Fibroblast of lung (primary cell): ENCODE measurements at regions not wholly inside any gene's neighbourhood (a gene's known extent, or its start where the extent isn't known, plus 50 kb on each side); places are given as distances from the start of the nearest gene placed in this dataset.

Experiments used
- DNase-seq, 2 donors: peaks; one replicate each; pipeline versions ENCODE4 v3.0.0 to v3.0.0-alpha.2; 2010; ENCODE audit warnings: low read depth in 2 of 2
- H2AFZ ChIP-seq: 2 replicates; pipeline ENCODE4 v1.5.1; 2012; ENCODE audit warnings: low read length, control low read depth, inconsistent platforms
- H3K27ac ChIP-seq: 2 replicates; pipeline ENCODE4 v1.5.1; 2011; ENCODE audit warnings: low read length, control low read depth; ENCODE audit not compliant: insufficient read depth
- H3K27me3 ChIP-seq: 2 replicates; pipeline ENCODE4 v1.5.1; 2011; ENCODE audit warnings: mild to moderate bottlenecking, low read length; ENCODE audit not compliant: control insufficient read depth, insufficient read depth
- H3K36me3 ChIP-seq: 2 replicates; pipeline ENCODE4 v1.5.1; 2011; ENCODE audit warnings: low read length; ENCODE audit not compliant: control insufficient read depth, insufficient read depth
- H3K4me1 ChIP-seq: 2 replicates; pipeline ENCODE4 v1.5.1; 2011; ENCODE audit warnings: low read length; ENCODE audit not compliant: control insufficient read depth, insufficient read depth; ENCODE audit errors: extremely low read depth
- H3K4me2 ChIP-seq: 2 replicates; pipeline ENCODE4 v1.5.1; 2011; ENCODE audit warnings: low read length, control low read depth; ENCODE audit not compliant: insufficient read depth; ENCODE audit errors: extremely low read depth
- H3K4me3 ChIP-seq, 4 experiments: fragments of 200-600 bp in 1 of 4; sonication (generic) in 1 of 4; replicated peaks in 1 of 4; 2 replicates each; pipeline ENCODE4 v1.5.1; 2011 to 2016; ENCODE audit warnings: low read length in 4 of 4, low read depth in 3 of 4, mild to moderate bottlenecking in 3 of 4, control low read depth in 2 of 4, inconsistent platforms in 1 of 4, mixed read lengths in 1 of 4; ENCODE audit not compliant: insufficient read depth in 1 of 4; ENCODE audit errors: control extremely low read depth in 1 of 4
- H3K79me2 ChIP-seq: 2 replicates; pipeline ENCODE4 v1.5.1; 2012; ENCODE audit warnings: mild to moderate bottlenecking, low read length, inconsistent platforms; ENCODE audit not compliant: control insufficient read depth, insufficient read depth
- H3K9ac ChIP-seq: 2 replicates; pipeline ENCODE4 v1.5.1; 2011; ENCODE audit warnings: mild to moderate bottlenecking, low read length, control low read depth; ENCODE audit not compliant: insufficient read depth
- H3K9me3 ChIP-seq: 2 replicates; pipeline ENCODE4 v1.5.1; 2012; ENCODE audit warnings: low read depth, low read length; ENCODE audit not compliant: control insufficient read depth, insufficient read depth
- H4K20me1 ChIP-seq: 2 replicates; pipeline ENCODE4 v1.5.1; 2011; ENCODE audit warnings: low read length; ENCODE audit not compliant: control insufficient read depth, insufficient read depth; ENCODE audit errors: extremely low read depth
- CTCF ChIP-seq, 2 donors: IDR thresholded peaks in 1 of 2; conservative IDR thresholded peaks in 1 of 2; 1 replicate in 1 of 2; 2 replicates in 1 of 2; pipeline ENCODE4 v1.5.1; 2011 to 2012; ENCODE audit warnings: low read length in 2 of 2, control low read depth in 1 of 2, inconsistent platforms in 1 of 2, low read depth in 1 of 2, mild to moderate bottlenecking in 1 of 2
- EZH2 ChIP-seq: IDR thresholded peaks from 2 replicates; pipeline ENCODE4 v1.5.1; 2012; ENCODE audit warnings: low read length, control low read depth, mild to moderate bottlenecking; ENCODE audit errors: missing control alignments

- Histone ChIP-seq H3K9me3 (no peaks in the 10 kb centered on the region), H4K20me1 (no peaks in the 10 kb centered on the region), H3K79me2 (no peaks in the 10 kb centered on the region), H3K36me3 (no peaks in the 10 kb centered on the region), H3K4me2 (no peak overlapping the region), H3K27me3 (no peaks in the 10 kb centered on the region), H3K27ac (no peak overlapping the region), H3K4me1 (no peaks in the 10 kb centered on the region), H2AFZ (no peak overlapping the region), H3K9ac (no peak overlapping the region), H3K4me3 (no peak overlapping the region)
- DNase-seq = no peak
- TF ChIP-seq CTCF (conservative IDR thresholded peaks at IDR 0.05 in 1 of 2, IDR thresholded peaks at IDR 0.05 in 1 of 2; ENCODE audit: low read depth in 1 of 2, low read length in 2 of 2) (no peak), EZH2 (no peak)
Measured at GRCh38 chr3:103158183-103158582, 723.4 kb downstream of the ZPLD1 start.

DNA sequence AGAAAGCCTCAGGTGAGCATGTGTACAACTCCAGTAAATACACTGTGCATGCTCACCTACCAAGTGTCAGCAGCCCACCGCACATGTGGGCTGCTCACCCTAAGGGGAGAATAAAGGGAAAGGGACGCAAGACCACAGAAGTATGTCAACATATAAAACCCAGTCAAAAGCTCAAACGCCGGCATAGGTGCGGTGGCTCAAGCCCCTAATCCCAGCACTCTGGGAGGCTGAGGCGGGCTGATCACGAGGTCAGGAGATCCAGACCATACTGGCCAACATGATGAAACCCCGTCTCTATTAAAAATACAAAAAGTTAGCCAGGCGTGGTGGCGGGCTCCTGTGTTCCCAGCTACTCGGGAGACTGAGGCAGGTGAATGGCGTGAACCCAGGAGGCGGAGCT, 732.1 kb downstream of the ZPLD1 start:
- Histone ChIP-seq H3K27ac (no peak overlapping the region), H3K79me2 (no peaks in the 10 kb centered on the region), H3K9me3 (no peaks in the 10 kb centered on the region), H2AFZ (no peak overlapping the region), H3K4me1 (no peaks in the 10 kb centered on the region), H3K9ac (no peak overlapping the region), H3K27me3 (no peaks in the 10 kb centered on the region), H3K4me3 (no peak overlapping the region), H4K20me1 (no peaks in the 10 kb centered on the region), H3K4me2 (no peak overlapping the region), H3K36me3 (no peaks in the 10 kb centered on the region)
- TF ChIP-seq EZH2 (no peak), CTCF (conservative IDR thresholded peaks at IDR 0.05 in 1 of 2, IDR thresholded peaks at IDR 0.05 in 1 of 2; ENCODE audit: low read depth in 1 of 2, low read length in 2 of 2) (no peak)
- no peak for DNase-seq

GRCh38 chr3:103167850-103168249, 733.0 kb downstream of the ZPLD1 start:
- Histone ChIP-seq H3K9me3 (no peaks in the 10 kb centered on the region), H2AFZ (no peak overlapping the region), H3K4me1 (no peaks in the 10 kb centered on the region), H3K27me3 (no peaks in the 10 kb centered on the region), H3K36me3 (no peaks in the 10 kb centered on the region), H3K27ac (no peak overlapping the region), H3K9ac (no peak overlapping the region), H4K20me1 (no peaks in the 10 kb centered on the region), H3K4me3 (no peak overlapping the region), H3K4me2 (no peak overlapping the region), H3K79me2 (no peaks in the 10 kb centered on the region)
- DNase-seq = no peak
- no peak for TF ChIP-seq CTCF (conservative IDR thresholded peaks at IDR 0.05 in 1 of 2, IDR thresholded peaks at IDR 0.05 in 1 of 2; ENCODE audit: low read depth in 1 of 2, low read length in 2 of 2)
- no peak for TF ChIP-seq EZH2
